H7 (cell line): ENCODE measurements at regions not wholly inside any gene's neighbourhood (a gene's known extent, or its start where the extent isn't known, plus 50 kb on each side); places are given as distances from the start of the nearest gene placed in this dataset.
"Not testable (repeated sequence)": the region's sequence is repeated elsewhere in the genome, so short reads cannot be mapped to it uniquely, and the experiment has no call there.

Source experiments
- DNase-seq: peaks from one replicate; pipeline ENCODE4 v3.0.0; 2012
- H3K27me3 ChIP-seq: 2 replicates; pipeline ENCODE4 v1.6.0; 2011; ENCODE audit warnings: mild to moderate bottlenecking, low read length; ENCODE audit not compliant: control insufficient read depth, insufficient read depth
- H3K36me3 ChIP-seq: replicated peaks from 2 replicates; pipeline ENCODE4 v1.5.1; 2011; ENCODE audit warnings: low read length; ENCODE audit not compliant: control insufficient read depth, insufficient read depth
- H3K4me3 ChIP-seq: 2 replicates; pipeline ENCODE4 v1.5.1; 2011; ENCODE audit warnings: low read depth, mild to moderate bottlenecking, control low read depth, low read length, moderate library complexity; ENCODE audit not compliant: insufficient read depth

GRCh38 chr3:153963012-153963411, 158.2 kb upstream of the ARHGEF26 start:
- Histone ChIP-seq H3K36me3 (no peaks in the 10 kb centered on the region), H3K27me3 (no peaks in the 10 kb centered on the region), H3K4me3 (no peak overlapping the region)
- DNase-seq, result no peak

- Histone ChIP-seq H3K27me3 (no peaks in the 10 kb centered on the region), H3K36me3 (no peaks in the 10 kb centered on the region), H3K4me3 (no peak overlapping the region)
- no peak for DNase-seq
Measured at GRCh38 chr3:153967260-153967659, 153.9 kb upstream of the ARHGEF26 start.

GRCh38 chr3:153970047-153970446, 151.1 kb upstream of the ARHGEF26 start:
- no peak for DNase-seq
- no peak overlapping the region for H3K4me3 ChIP-seq
- no peaks in the 10 kb centered on the region for H3K27me3 ChIP-seq
- H3K36me3 ChIP-seq, result no peaks in the 10 kb centered on the region

GRCh38 chr3:153970741-153971347, 150.3 kb upstream of the ARHGEF26 start:
- Histone ChIP-seq H3K27me3 (no peaks in the 10 kb centered on the region), H3K36me3 (no peaks in the 10 kb centered on the region), H3K4me3 (no peak overlapping the region)
- DNase-seq, result no peak

DNA sequence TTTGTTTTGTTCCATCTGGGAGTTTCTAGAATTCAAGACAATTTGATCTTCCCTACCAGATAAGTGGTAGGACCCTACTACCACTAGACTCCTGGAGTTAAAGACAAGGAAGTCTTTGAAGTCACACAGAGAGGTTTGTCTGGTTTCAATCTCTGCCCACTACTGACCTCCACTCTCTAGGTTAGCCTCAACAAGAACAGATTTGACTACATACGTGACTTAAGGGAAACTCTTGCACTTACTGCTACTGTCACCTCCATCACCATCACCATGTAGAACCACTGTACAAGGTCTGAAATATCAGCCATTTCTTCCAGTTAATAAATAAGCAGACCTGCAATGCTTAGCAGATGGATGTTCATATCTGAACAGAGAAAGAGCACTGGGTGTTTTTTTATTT, 148.3 kb upstream of the ARHGEF26 start:
- Histone ChIP-seq H3K27me3 (no peaks in the 10 kb centered on the region), H3K36me3 (no peaks in the 10 kb centered on the region), H3K4me3 (no peak overlapping the region)
- DNase-seq, result no peak

DNA sequence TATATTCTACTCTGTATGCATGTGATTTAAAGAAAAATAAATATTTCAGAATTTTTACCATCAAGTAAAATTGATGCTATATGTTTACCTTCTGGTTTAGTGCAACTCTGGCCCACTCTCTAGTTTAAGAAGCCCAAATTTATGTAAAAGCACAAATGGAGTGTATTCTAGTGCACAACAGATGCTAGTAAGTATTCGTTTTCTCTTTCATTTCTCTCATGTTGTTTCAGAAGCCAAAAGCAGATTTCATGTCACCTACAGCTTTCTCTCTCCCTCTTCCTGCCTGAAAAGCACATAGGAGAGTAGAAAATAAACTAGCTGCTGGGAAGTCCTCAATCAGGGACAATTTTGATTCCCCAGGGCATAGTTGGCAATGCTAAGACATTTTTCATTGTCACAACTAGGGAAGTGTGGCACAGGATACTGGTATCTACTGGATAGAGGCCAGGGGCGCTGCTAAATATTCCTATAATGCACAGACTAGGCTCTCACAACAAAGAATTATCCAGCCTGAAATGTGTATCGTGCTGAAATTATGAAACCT, 147.4 kb upstream of the ARHGEF26 start:
- Histone ChIP-seq H3K4me3 (no peak overlapping the region), H3K36me3 (no peaks in the 10 kb centered on the region), H3K27me3 (no peaks in the 10 kb centered on the region)
- no peak for DNase-seq

DNA sequence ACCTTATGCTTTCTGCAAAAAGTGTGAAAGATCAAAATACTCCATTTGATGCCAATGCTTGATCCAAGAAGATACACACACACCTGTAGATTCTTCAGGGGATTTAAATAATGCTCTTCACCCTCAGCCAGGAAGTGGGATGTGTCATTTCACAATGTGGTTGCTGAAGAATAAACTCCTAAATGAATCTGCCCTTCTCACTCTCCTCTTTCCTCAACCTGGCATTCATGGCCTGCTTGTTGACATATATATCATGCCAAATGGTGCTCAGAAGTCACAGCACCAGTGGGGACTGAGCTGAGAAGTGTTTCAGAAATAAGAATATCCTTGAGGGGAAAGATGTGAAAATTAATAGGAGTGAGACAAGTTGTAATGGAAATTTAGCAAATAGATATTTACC, 146.6 kb upstream of the ARHGEF26 start:
- no peak for DNase-seq
- no peak overlapping the region for H3K4me3 ChIP-seq

DNA sequence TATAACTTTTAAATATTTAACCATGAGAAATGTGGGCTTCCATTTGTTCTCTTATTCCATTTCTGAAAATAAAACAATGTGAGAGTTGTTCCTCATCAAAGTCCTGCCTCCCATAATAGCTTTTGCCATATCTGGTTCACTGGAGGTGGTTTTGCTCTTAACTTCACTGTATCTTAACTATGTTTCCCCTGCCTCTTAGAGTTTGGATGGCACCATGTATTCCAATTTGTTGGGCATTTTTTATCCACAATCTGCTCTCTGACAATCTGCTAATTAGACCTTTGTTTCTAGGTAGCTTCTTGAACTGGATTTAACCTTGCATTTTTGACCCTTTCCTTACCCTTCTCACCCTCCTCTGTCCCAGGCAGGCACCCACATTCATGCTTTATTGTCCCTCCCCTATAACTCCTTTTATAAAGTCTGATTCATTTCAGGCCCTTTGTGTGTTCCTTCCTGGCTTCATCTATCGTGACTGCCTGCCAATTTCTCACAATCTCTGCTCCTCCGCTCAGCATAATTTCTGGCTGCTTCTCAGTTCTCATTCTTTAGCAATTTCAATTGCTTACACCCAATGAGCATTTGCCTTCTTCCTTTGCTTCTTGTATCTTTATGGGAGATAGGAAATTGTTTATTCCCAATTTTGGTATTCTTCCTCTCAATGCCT, 144.2 kb upstream of the ARHGEF26 start:
- H3K36me3 ChIP-seq, result no peaks in the 10 kb centered on the region
- no peaks in the 10 kb centered on the region for H3K27me3 ChIP-seq
- no peak overlapping the region for H3K4me3 ChIP-seq
- DNase-seq, result no peak

More for the DNA sequence above, 146.6 kb upstream of the ARHGEF26 start:
- no peaks in the 10 kb centered on the region for H3K36me3 ChIP-seq
- no peaks in the 10 kb centered on the region for H3K27me3 ChIP-seq

DNA sequence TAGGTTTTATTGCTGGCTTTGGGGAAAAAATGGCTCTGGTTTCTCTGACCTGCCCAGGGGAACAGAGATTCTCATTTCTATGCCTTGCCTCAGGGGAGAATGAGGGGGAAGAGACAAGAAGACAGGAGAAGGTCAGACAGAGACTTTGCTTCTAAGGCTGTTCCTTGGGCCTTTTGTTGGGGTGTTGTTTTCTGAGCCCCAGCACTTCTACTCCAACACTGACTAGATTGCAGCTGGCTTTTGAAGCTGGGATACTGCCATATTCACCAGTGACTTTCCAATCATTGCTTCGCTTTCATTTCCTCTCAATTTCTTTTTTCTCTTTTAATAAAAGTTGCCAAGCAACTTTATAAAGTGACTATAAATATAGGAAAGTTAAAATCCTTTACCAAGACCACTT, 143.2 kb upstream of the ARHGEF26 start:
- H3K36me3 ChIP-seq, result no peaks in the 10 kb centered on the region
- no peaks in the 10 kb centered on the region for H3K27me3 ChIP-seq
- DNase-seq, result no peak
- no peak overlapping the region for H3K4me3 ChIP-seq

- DNase-seq, result no peak
- Histone ChIP-seq H3K27me3 (no peaks in the 10 kb centered on the region), H3K4me3 (no peak overlapping the region), H3K36me3 (no peaks in the 10 kb centered on the region)
Measured at GRCh38 chr3:153979418-153980251, 141.6 kb upstream of the ARHGEF26 start.

DNA sequence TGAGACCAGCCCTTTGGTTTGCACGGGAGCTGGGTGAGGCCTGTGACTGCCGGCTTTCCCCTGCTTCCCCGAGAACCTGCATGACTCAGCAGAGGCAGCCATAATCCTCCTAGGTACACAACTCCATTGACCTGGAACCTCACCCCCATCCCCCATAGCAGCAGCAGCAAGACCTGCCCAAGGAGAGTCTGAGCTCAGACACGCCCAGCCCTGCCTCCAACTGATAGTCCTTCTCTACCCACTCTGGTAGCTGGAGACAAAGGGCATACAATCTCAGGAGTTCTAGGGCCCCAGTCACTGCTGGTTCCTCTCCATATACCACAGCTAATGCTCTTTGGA, 141.0 kb upstream of the ARHGEF26 start:
- H3K36me3 ChIP-seq, result no peaks in the 10 kb centered on the region
- DNase-seq, result no peak
- no peaks in the 10 kb centered on the region for H3K27me3 ChIP-seq
- no peak overlapping the region for H3K4me3 ChIP-seq

DNA sequence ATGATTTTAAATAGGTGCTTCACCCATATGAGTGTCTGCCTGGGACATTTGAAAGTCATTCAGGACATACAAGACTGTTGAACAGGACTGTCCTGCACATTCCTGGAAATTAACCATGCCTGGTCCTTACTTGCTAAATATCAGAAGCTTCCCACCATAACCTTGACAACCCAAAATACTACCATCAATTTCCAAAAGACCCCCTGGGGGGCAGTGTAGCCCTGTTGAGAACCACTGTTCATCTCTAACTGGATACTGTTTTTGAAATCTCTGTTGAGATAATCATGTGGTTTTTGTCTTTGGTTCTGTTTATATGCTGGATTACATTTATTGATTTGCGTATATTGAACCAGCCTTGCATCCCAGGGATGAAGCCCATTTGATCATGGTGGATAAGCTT, 123.8 kb upstream of the ARHGEF26 start:
- not testable (repeated sequence) for H3K27me3 ChIP-seq, H3K4me3 ChIP-seq, DNase-seq, H3K36me3 ChIP-seq

- DNase-seq, result no peak
- Histone ChIP-seq H3K36me3 (no peaks in the 10 kb centered on the region), H3K4me3 (no peak overlapping the region), H3K27me3 (no peaks in the 10 kb centered on the region)
Measured at GRCh38 chr3:154003649-154004048, 117.5 kb upstream of the ARHGEF26 start.

- no peak for DNase-seq
- no peaks in the 10 kb centered on the region for H3K36me3 ChIP-seq
- H3K27me3 ChIP-seq, result no peaks in the 10 kb centered on the region
- no peak overlapping the region for H3K4me3 ChIP-seq
Measured at GRCh38 chr3:154011036-154011435, 110.2 kb upstream of the ARHGEF26 start.

DNA sequence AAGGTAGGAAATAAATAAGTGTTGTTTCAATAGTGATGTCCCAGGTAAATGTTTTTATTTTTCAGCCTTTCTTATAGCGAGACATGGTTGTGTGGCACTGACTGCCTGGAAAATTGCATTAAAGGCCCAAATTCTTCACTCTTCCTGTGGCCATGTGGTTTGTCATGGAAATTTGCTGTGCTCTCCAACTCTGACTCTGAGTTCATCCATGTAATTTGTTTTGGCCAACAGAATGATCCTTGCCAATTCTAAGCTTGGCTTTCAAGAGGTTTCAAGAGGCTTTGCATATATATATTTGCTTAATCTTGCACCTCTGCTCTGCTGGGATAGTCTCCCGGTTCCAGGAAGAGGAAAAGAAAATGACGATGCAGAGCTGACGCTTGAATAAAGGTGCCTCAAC, 107.5 kb upstream of the ARHGEF26 start:
- Histone ChIP-seq H3K27me3 (no peaks in the 10 kb centered on the region), H3K36me3 (no peaks in the 10 kb centered on the region)
- no peak for DNase-seq

More for the DNA sequence above, 107.5 kb upstream of the ARHGEF26 start:
- H3K4me3 ChIP-seq, result no peak overlapping the region
